HepG2 (cell line): ENCODE measurements at regions not wholly inside any gene's neighbourhood (a gene's known extent, or its start where the extent isn't known, plus 50 kb on each side); places are given as distances from the start of the nearest gene placed in this dataset.

Source experiments
- HMG20A ChIP-seq: IDR thresholded peaks from 2 replicates; pipeline ENCODE4 v1.6.1; 2016; ENCODE audit warnings: borderline replicate concordance
- HOMEZ ChIP-seq: IDR thresholded peaks from 2 replicates; pipeline ENCODE4 v1.6.1; 2016; ENCODE audit warnings: low read depth
- MXD1 ChIP-seq: sonication (generic); formaldehyde crosslinking; IDR thresholded peaks from 2 replicates; pipeline ENCODE4 v1.4.0; 2020; ENCODE audit warnings: mild to moderate bottlenecking, missing genetic modification reagents
- PHF21A ChIP-seq: sonication (generic); formaldehyde crosslinking; IDR thresholded peaks from 2 replicates; pipeline ENCODE4 v1.5.0; 2020; ENCODE audit warnings: mild to moderate bottlenecking, missing genetic modification reagents
- SNAPC4 ChIP-seq: sonication (generic); formaldehyde crosslinking; IDR thresholded peaks from 2 replicates; pipeline ENCODE4 v1.4.0; 2020; ENCODE audit warnings: mild to moderate bottlenecking, missing genetic modification reagents
- SP5 ChIP-seq: IDR thresholded peaks from 2 replicates; pipeline ENCODE4 v1.6.1; 2016; ENCODE audit warnings: low read depth, borderline replicate concordance
- ZBTB34 ChIP-seq: sonication (generic); formaldehyde crosslinking; IDR thresholded peaks from 2 replicates; pipeline ENCODE4 v1.8.0; 2022; ENCODE audit warnings: mild to moderate bottlenecking, missing genetic modification reagents
- ZNF570 ChIP-seq: sonication (generic); formaldehyde crosslinking; IDR thresholded peaks from 2 replicates; pipeline ENCODE4 v1.4.0; 2020; ENCODE audit warnings: mild to moderate bottlenecking, missing genetic modification reagents, borderline replicate concordance
- ZNF615 ChIP-seq: sonication (generic); formaldehyde crosslinking; IDR thresholded peaks from 2 replicates; pipeline ENCODE4 v1.5.0; 2020; ENCODE audit warnings: mild to moderate bottlenecking, missing genetic modification reagents, borderline replicate concordance

- no peak for TF ChIP-seq ZNF615 (CRISPR knock-in tag)
- TF ChIP-seq SNAPC4 = no peak
- TF ChIP-seq PHF21A (CRISPR knock-in tag) = no peak
- TF ChIP-seq HMG20A (CRISPR knock-in tag) = no peak
- TF ChIP-seq MXD1 = no peak
- TF ChIP-seq ZNF570 (CRISPR knock-in tag) = no peak
- no peak for TF ChIP-seq HOMEZ (CRISPR knock-in tag)
- no peak for TF ChIP-seq ZBTB34 (CRISPR knock-in tag)
- TF ChIP-seq SP5 (CRISPR knock-in tag) = no peak
Observed at GRCh38 chr22:19614536-19614863, 90.3 kb upstream of the CLDN5 start (continued).
